K562 (cell line): ENCODE measurements at regions not wholly inside any gene's neighbourhood (a gene's known extent, or its start where the extent isn't known, plus 50 kb on each side); places are given as distances from the start of the nearest gene placed in this dataset.

Experiments
- AFF4 ChIP-seq: sonication (generic); formaldehyde crosslinking; IDR thresholded peaks from 2 replicates; pipeline ENCODE4 v1.8.0; 2023; ENCODE audit warnings: mild to moderate bottlenecking, missing genetic modification reagents
- HDAC2 ChIP-seq: fragments of 450-650 bp; IDR thresholded peaks from 2 replicates; pipeline ENCODE4 v1.6.1; 2016; ENCODE audit warnings: mild to moderate bottlenecking
- MED1 ChIP-seq: sonication (generic); formaldehyde crosslinking; IDR thresholded peaks from 2 replicates; pipeline ENCODE4 v1.8.1; 2023; ENCODE audit warnings: missing genetic modification reagents, borderline replicate concordance
- MLLT1 ChIP-seq, 2 experiments: fragments of 450-650 bp; IDR thresholded peaks; 2 replicates each; pipeline ENCODE4 v1.6.1; 2016
- PBX2 ChIP-seq, 2 experiments: IDR thresholded peaks in 1 of 2; conservative IDR thresholded peaks in 1 of 2; 2 replicates each; pipeline ENCODE4 v1.6.1; 2016; ENCODE audit warnings: low read depth in 2 of 2, mild to moderate bottlenecking in 1 of 2, missing compliant biosample characterization in 1 of 2, missing genetic modification characterization in 1 of 2, moderate library complexity in 1 of 2
- RBM17 ChIP-seq: fragments of 200-400 bp; formaldehyde crosslinking; IDR thresholded peaks from 2 replicates; pipeline ENCODE4 v1.6.1; 2017; ENCODE audit warnings: low read depth, mild to moderate bottlenecking, low read length, borderline replicate concordance
- TSC22D4 ChIP-seq: fragments of 450-650 bp; IDR thresholded peaks from 2 replicates; pipeline ENCODE4 v1.6.1; 2016; ENCODE audit warnings: missing genetic modification characterization, missing biosample characterization, control low read depth
- ZNF318 ChIP-seq, 2 experiments: fragments of 450-650 bp; IDR thresholded peaks; 2 replicates each; pipeline ENCODE4 v1.6.1; 2016; ENCODE audit warnings: mild to moderate bottlenecking in 2 of 2, borderline replicate concordance in 1 of 2, low read depth in 1 of 2, moderate library complexity in 1 of 2
- ZNF436 ChIP-seq: fragments of 250-450, 450-650 bp; sonication (Bioruptor Pico); formaldehyde crosslinking; IDR thresholded peaks from 2 replicates; pipeline ENCODE4 v1.7.0; 2020; ENCODE audit warnings: mild to moderate bottlenecking

GRCh38 chr6:82739303-82739702 lies 326.3 kb downstream of the UBE3D start (continued):
- TF ChIP-seq AFF4 (no peak), HDAC2 (no peak), RBM17 (no peak), ZNF436 (CRISPR knock-in tag) (no peak), MED1 (CRISPR knock-in tag) (no peak), PBX2 (CRISPR knock-in tag; IDR thresholded peaks at IDR 0.05; ENCODE audit: low read depth) (no peak), PBX2 (tag; conservative IDR thresholded peaks at IDR 0.05; ENCODE audit: low read depth) (no peak), MLLT1 (IDR thresholded peaks at IDR 0.05) (no peak), TSC22D4 (tag) (no peak), ZNF318 (IDR thresholded peaks at IDR 0.05; ENCODE audit: borderline replicate concordance in 1 of 2, low read depth in 1 of 2) (no peak)
